Subcutaneous abdominal adipose tissue (tissue), 5 donors: ENCODE measurements at regions not wholly inside any gene's neighbourhood (a gene's known extent, or its start where the extent isn't known, plus 50 kb on each side); places are given as distances from the start of the nearest gene placed in this dataset.
"Not testable (repeated sequence)": the region's sequence is repeated elsewhere in the genome, so short reads cannot be mapped to it uniquely, and the experiment has no call there.

ENCODE experiments used
- H3K27ac ChIP-seq: one replicate; pipeline ENCODE4 v1.7.0; 2013; ENCODE audit warnings: low read depth, mild to moderate bottlenecking, inconsistent platforms, low read length, moderate library complexity
- H3K27me3 ChIP-seq, 5 donors: one replicate each; pipeline ENCODE4 v1.7.0; 2013; ENCODE audit warnings: low read length in 5 of 5, inconsistent platforms in 1 of 5; ENCODE audit not compliant: control insufficient read depth in 5 of 5, insufficient read depth in 4 of 5
- H3K36me3 ChIP-seq, 5 donors: one replicate each; pipeline ENCODE4 v1.7.0; 2013; ENCODE audit warnings: low read length in 5 of 5; ENCODE audit not compliant: control insufficient read depth in 5 of 5, insufficient read depth in 5 of 5
- H3K4me1 ChIP-seq, 5 donors: one replicate each; pipeline ENCODE4 v1.7.0; 2013; ENCODE audit warnings: low read length in 5 of 5, mild to moderate bottlenecking in 3 of 5, moderate library complexity in 1 of 5; ENCODE audit not compliant: control insufficient read depth in 5 of 5, insufficient read depth in 5 of 5
- H3K4me3 ChIP-seq, 5 donors: one replicate each; pipeline ENCODE4 v1.7.0; 2013; ENCODE audit warnings: low read length in 5 of 5, low read depth in 1 of 5
- H3K9ac ChIP-seq, 5 donors: one replicate each; pipeline ENCODE4 v1.7.0; 2013; ENCODE audit warnings: low read length in 5 of 5, mild to moderate bottlenecking in 4 of 5, moderate library complexity in 3 of 5
- H3K9me3 ChIP-seq, 5 donors: one replicate each; pipeline ENCODE4 v1.7.0; 2013; ENCODE audit warnings: low read length in 5 of 5; ENCODE audit not compliant: control insufficient read depth in 5 of 5
- donor health status: healthy.
- donor health status: healthy.
- donor health status: healthy.
- donor health status: healthy.
- donor health status: healthy.

- H3K27ac ChIP-seq, result no peak overlapping the region
- H3K36me3 ChIP-seq, result no peaks in the 10 kb centered on the region
- peaks cover 0 to 8% (median 0%) of the 10 kb centered on the region in 5 donors for H3K4me1 ChIP-seq
- H3K4me3 ChIP-seq, result no peak overlapping the region
- no peaks in the 10 kb centered on the region for H3K27me3 ChIP-seq
- peaks cover 0 to 8% (median 0%) of the 10 kb centered on the region in 5 donors for H3K9me3 ChIP-seq
- no peak overlapping the region for H3K9ac ChIP-seq
These were observed 636.0 kb downstream of the NR2F1-AS1 start for GRCh38 chr5:92944903-92945604.

- H3K9ac ChIP-seq, result no peak overlapping the region
- no peak overlapping the region for H3K27ac ChIP-seq
- no peaks in the 10 kb centered on the region for H3K36me3 ChIP-seq
- H3K4me3 ChIP-seq, result no peak overlapping the region
- peaks cover 0 to 8% (median 0%) of the 10 kb centered on the region in 5 donors for H3K4me1 ChIP-seq
- H3K9me3 ChIP-seq, result peaks cover 0 to 8% (median 0%) of the 10 kb centered on the region in 5 donors
- H3K27me3 ChIP-seq, result no peaks in the 10 kb centered on the region
These were observed 636.7 kb downstream of the NR2F1-AS1 start for GRCh38 chr5:92944337-92944736.

GRCh38 chr5:92942762-92943161 is 638.3 kb downstream of the NR2F1-AS1 start:
- peaks cover 0 to 4% (median 0%) of the 10 kb centered on the region in 5 donors for H3K9me3 ChIP-seq
- no peaks in the 10 kb centered on the region for H3K27me3 ChIP-seq
- no peaks in the 10 kb centered on the region for H3K36me3 ChIP-seq
- no peak overlapping the region for H3K9ac ChIP-seq
- peaks cover 0 to 8% (median 0%) of the 10 kb centered on the region in 5 donors for H3K4me1 ChIP-seq
- H3K4me3 ChIP-seq, result no peak overlapping the region
- no peak overlapping the region for H3K27ac ChIP-seq

GRCh38 chr5:92941806-92942205 is 639.2 kb downstream of the NR2F1-AS1 start:
- H3K27ac ChIP-seq, result no peak overlapping the region
- H3K27me3 ChIP-seq, result no peaks in the 10 kb centered on the region
- no peak overlapping the region for H3K4me3 ChIP-seq
- no peaks in the 10 kb centered on the region for H3K9me3 ChIP-seq
- peaks cover 0 to 8% (median 0%) of the 10 kb centered on the region in 5 donors for H3K4me1 ChIP-seq
- no peak overlapping the region for H3K9ac ChIP-seq
- H3K36me3 ChIP-seq, result no peaks in the 10 kb centered on the region

GRCh38 chr5:92939428-92939827 is 641.6 kb downstream of the NR2F1-AS1 start:
- Histone ChIP-seq H3K27me3 (no peaks in the 10 kb centered on the region), H3K36me3 (no peaks in the 10 kb centered on the region), H3K27ac (no peak overlapping the region), H3K9me3 (no peaks in the 10 kb centered on the region), H3K4me3 (no peak overlapping the region), H3K9ac (no peak overlapping the region), H3K4me1 (no peaks in the 10 kb centered on the region)

GRCh38 chr5:92937396-92937795 is 643.6 kb downstream of the NR2F1-AS1 start:
- H3K27me3 ChIP-seq, H3K27ac ChIP-seq, H3K9ac ChIP-seq, H3K36me3 ChIP-seq, H3K9me3 ChIP-seq, H3K4me3 ChIP-seq, H3K4me1 ChIP-seq: not testable (repeated sequence)

GRCh38 chr5:92930057-92930456 is 651.0 kb downstream of the NR2F1-AS1 start:
- Histone ChIP-seq H3K4me1 (peaks cover 0 to 5% (median 3%) of the 10 kb centered on the region in 5 donors), H3K4me3 (no peak overlapping the region), H3K9ac (no peak overlapping the region), H3K27me3 (no peaks in the 10 kb centered on the region), H3K9me3 (no peaks in the 10 kb centered on the region), H3K27ac (no peak overlapping the region), H3K36me3 (no peaks in the 10 kb centered on the region)

- H3K9ac ChIP-seq, result no peak overlapping the region
- peaks cover 0 to 5% (median 3%) of the 10 kb centered on the region in 5 donors for H3K4me1 ChIP-seq
- no peaks in the 10 kb centered on the region for H3K36me3 ChIP-seq
- H3K27me3 ChIP-seq, result no peaks in the 10 kb centered on the region
- H3K4me3 ChIP-seq, result no peak overlapping the region
- no peak overlapping the region for H3K27ac ChIP-seq
- no peaks in the 10 kb centered on the region for H3K9me3 ChIP-seq
These were observed 653.7 kb downstream of the NR2F1-AS1 start for GRCh38 chr5:92927291-92927778.

GRCh38 chr5:92923885-92924284 is 657.1 kb downstream of the NR2F1-AS1 start:
- Histone ChIP-seq H3K27me3 (no peaks in the 10 kb centered on the region), H3K9ac (no peak overlapping the region), H3K27ac (no peak overlapping the region), H3K4me1 (peaks cover 0 to 5% (median 3%) of the 10 kb centered on the region in 5 donors), H3K36me3 (no peaks in the 10 kb centered on the region), H3K4me3 (no peak overlapping the region), H3K9me3 (no peaks in the 10 kb centered on the region)

GRCh38 chr5:92922231-92922967 is 658.6 kb downstream of the NR2F1-AS1 start:
- Histone ChIP-seq H3K36me3 (no peaks in the 10 kb centered on the region), H3K27me3 (no peaks in the 10 kb centered on the region)

More at GRCh38 chr5:92922231-92922967, 658.6 kb downstream of the NR2F1-AS1 start:
- H3K4me1 ChIP-seq, result peaks cover 0 to under 1% (median 0%) of the 10 kb centered on the region in 5 donors
- no peak overlapping the region for H3K9ac ChIP-seq
- no peaks in the 10 kb centered on the region for H3K9me3 ChIP-seq
- H3K27ac ChIP-seq, result no peak overlapping the region
- no peak overlapping the region for H3K4me3 ChIP-seq
